ENCODE measurements at regions not wholly inside any gene's neighbourhood (a gene's known extent, or its start where the extent isn't known, plus 50 kb on each side); places are given as distances from the start of the nearest gene placed in this dataset.

GRCh38 chr6:4677011-4677750, 99.0 kb upstream of the CDYL start:
- Histone ChIP-seq H3K9me3 (ENCODE audit: control insufficient read depth, low read length) (no peaks in the 10 kb centered on the region), H3K4me1 (ENCODE audit: control insufficient read depth, insufficient read depth, low read length) (no peaks in the 10 kb centered on the region), H3K27ac (ENCODE audit: insufficient read depth, low read depth, low read length, poor library complexity, severe bottlenecking) (no peak overlapping the region), H3K27me3 (ENCODE audit: control insufficient read depth, insufficient read depth, low read length, poor library complexity, severe bottlenecking) (no peaks in the 10 kb centered on the region), H3K4me3 (ENCODE audit: insufficient read depth, low read depth, low read length) (no peak overlapping the region), H3K36me3 (ENCODE audit: control insufficient read depth, insufficient read depth, low read length) (no peaks in the 10 kb centered on the region)
- 85 to 87% methylated on average over 11 of the region's 11 CpGs for WGBS, 2 experiments

DNA sequence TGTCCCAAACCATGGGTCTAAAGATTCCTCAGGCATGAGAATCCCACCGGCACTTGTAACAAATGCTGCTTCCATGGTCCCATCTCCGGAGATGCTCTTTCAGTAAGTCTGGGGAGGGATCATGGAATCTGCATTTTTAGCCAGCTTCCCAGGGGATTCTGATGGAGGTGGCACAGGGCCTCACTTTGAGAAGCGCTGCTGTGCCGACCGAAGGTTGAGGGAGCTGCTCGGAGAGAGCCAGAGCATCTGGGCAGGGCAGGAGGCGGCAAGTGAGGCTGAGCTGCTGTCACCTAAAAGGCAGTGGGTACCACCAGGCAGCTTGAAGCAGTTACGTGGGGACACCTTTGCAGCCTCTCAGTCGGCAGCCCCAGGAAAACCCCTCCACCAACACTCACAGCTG, 100.2 kb upstream of the CDYL start:
- Histone ChIP-seq H3K9me3 (ENCODE audit: control insufficient read depth, low read length) (no peaks in the 10 kb centered on the region), H3K36me3 (ENCODE audit: control insufficient read depth, insufficient read depth, low read length) (no peaks in the 10 kb centered on the region), H3K27me3 (ENCODE audit: control insufficient read depth, insufficient read depth, low read length, poor library complexity, severe bottlenecking) (no peaks in the 10 kb centered on the region), H3K4me3 (ENCODE audit: insufficient read depth, low read depth, low read length) (no peak overlapping the region), H3K27ac (ENCODE audit: insufficient read depth, low read depth, low read length, poor library complexity, severe bottlenecking) (no peak overlapping the region), H3K4me1 (ENCODE audit: control insufficient read depth, insufficient read depth, low read length) (no peaks in the 10 kb centered on the region)
- 88 to 90% methylated on average over 9 of the region's 9 CpGs for WGBS, 2 experiments

GRCh38 chr6:4675121-4675520, 101.1 kb upstream of the CDYL start:
- H3K36me3 ChIP-seq (ENCODE audit: control insufficient read depth, insufficient read depth, low read length) = no peaks in the 10 kb centered on the region
- H3K27ac ChIP-seq (ENCODE audit: insufficient read depth, low read depth, low read length, poor library complexity, severe bottlenecking) = no peak overlapping the region
- no peaks in the 10 kb centered on the region for H3K27me3 ChIP-seq (ENCODE audit: control insufficient read depth, insufficient read depth, low read length, poor library complexity, severe bottlenecking)
- no peaks in the 10 kb centered on the region for H3K9me3 ChIP-seq (ENCODE audit: control insufficient read depth, low read length)
- 75 to 83% methylated on average over 6 of the region's 6 CpGs for WGBS, 2 experiments
- H3K4me3 ChIP-seq (ENCODE audit: insufficient read depth, low read depth, low read length) = no peak overlapping the region
- no peaks in the 10 kb centered on the region for H3K4me1 ChIP-seq (ENCODE audit: control insufficient read depth, insufficient read depth, low read length)

- H3K36me3 ChIP-seq (ENCODE audit: control insufficient read depth, insufficient read depth, low read length) = no peaks in the 10 kb centered on the region
- no peaks in the 10 kb centered on the region for H3K9me3 ChIP-seq (ENCODE audit: control insufficient read depth, low read length)
- no peak overlapping the region for H3K27ac ChIP-seq (ENCODE audit: insufficient read depth, low read depth, low read length, poor library complexity, severe bottlenecking)
- H3K27me3 ChIP-seq (ENCODE audit: control insufficient read depth, insufficient read depth, low read length, poor library complexity, severe bottlenecking) = no peaks in the 10 kb centered on the region
- WGBS, 2 experiments = 76 to 77% methylated on average over 3 of the region's 3 CpGs
- no peaks in the 10 kb centered on the region for H3K4me1 ChIP-seq (ENCODE audit: control insufficient read depth, insufficient read depth, low read length)
- no peak overlapping the region for H3K4me3 ChIP-seq (ENCODE audit: insufficient read depth, low read depth, low read length)
These were observed 102.3 kb upstream of the CDYL start for GRCh38 chr6:4673861-4674260.

DNA sequence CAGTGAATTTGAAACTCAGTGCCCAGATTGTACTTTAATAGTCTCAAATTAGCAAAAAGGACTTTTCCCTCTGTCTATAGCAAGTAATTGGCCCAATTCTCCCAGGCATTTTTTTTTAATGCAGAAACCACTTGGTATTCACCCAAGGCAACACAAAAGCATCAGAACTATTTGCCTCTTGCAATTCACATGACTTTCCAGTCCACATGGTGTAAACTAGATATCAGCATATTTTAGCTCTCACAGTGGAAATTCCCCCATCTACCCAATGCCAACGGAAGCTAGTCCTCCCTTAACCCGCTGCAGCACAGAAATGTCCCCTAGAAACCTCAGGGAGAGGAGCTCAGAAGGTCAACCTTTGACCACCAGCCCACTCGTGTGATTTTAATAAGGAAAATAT, 103.4 kb upstream of the CDYL start:
- H3K4me1 ChIP-seq (ENCODE audit: control insufficient read depth, insufficient read depth, low read length) = no peaks in the 10 kb centered on the region
- H3K4me3 ChIP-seq (ENCODE audit: insufficient read depth, low read depth, low read length) = no peak overlapping the region
- no peak overlapping the region for H3K27ac ChIP-seq (ENCODE audit: insufficient read depth, low read depth, low read length, poor library complexity, severe bottlenecking)
- H3K27me3 ChIP-seq (ENCODE audit: control insufficient read depth, insufficient read depth, low read length, poor library complexity, severe bottlenecking) = no peaks in the 10 kb centered on the region
- 93 to 95% methylated on average over 3 of the region's 3 CpGs for WGBS, 2 experiments
- H3K36me3 ChIP-seq (ENCODE audit: control insufficient read depth, insufficient read depth, low read length) = no peaks in the 10 kb centered on the region
- H3K9me3 ChIP-seq (ENCODE audit: control insufficient read depth, low read length) = no peaks in the 10 kb centered on the region

GRCh38 chr6:4671587-4672115, 104.6 kb upstream of the CDYL start:
- Histone ChIP-seq H3K4me1 (ENCODE audit: control insufficient read depth, insufficient read depth, low read length) (no peaks in the 10 kb centered on the region), H3K4me3 (ENCODE audit: insufficient read depth, low read depth, low read length) (no peak overlapping the region), H3K27ac (ENCODE audit: insufficient read depth, low read depth, low read length, poor library complexity, severe bottlenecking) (no peak overlapping the region), H3K36me3 (ENCODE audit: control insufficient read depth, insufficient read depth, low read length) (no peaks in the 10 kb centered on the region), H3K9me3 (ENCODE audit: control insufficient read depth, low read length) (no peaks in the 10 kb centered on the region), H3K27me3 (ENCODE audit: control insufficient read depth, insufficient read depth, low read length, poor library complexity, severe bottlenecking) (no peaks in the 10 kb centered on the region)
- whole genome bisulfite sequencing, 2 experiments = 95% methylated on average over 11 to 13 of the region's 13 CpGs

DNA sequence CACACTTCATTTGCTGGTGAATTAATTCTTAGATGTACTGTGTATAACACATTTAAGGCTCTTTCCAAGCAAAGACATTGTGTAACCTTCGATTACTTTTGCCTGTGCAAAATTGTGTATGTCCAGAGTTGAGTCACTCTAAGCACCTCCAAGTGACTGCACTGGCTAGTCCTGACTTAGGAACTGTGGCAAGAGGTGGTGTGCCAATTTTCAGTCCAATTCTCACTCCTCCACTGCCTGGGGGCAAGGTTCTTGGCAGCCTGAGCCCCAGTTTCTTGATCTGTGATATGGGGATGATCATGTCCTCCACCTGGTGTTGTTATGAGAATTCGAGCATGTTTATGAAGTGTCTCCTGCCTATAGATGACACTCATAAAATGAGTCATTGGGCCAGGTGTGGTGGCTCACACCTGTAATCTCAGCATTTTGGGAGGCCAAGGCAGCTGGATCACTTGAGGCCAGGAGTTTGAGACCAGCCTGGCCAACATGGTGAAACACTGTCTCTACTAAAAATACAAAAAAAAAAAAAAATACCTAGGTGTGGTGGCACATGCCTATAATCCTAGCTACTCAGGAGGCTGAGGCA, 105.3 kb upstream of the CDYL start:
- Histone ChIP-seq H3K27me3 (ENCODE audit: control insufficient read depth, insufficient read depth, low read length, poor library complexity, severe bottlenecking) (no peaks in the 10 kb centered on the region), H3K27ac (ENCODE audit: insufficient read depth, low read depth, low read length, poor library complexity, severe bottlenecking) (no peak overlapping the region), H3K9me3 (ENCODE audit: control insufficient read depth, low read length) (no peaks in the 10 kb centered on the region), H3K4me1 (ENCODE audit: control insufficient read depth, insufficient read depth, low read length) (no peaks in the 10 kb centered on the region), H3K36me3 (ENCODE audit: control insufficient read depth, insufficient read depth, low read length) (no peaks in the 10 kb centered on the region), H3K4me3 (ENCODE audit: insufficient read depth, low read depth, low read length) (no peak overlapping the region)
- 88 to 92% methylated on average over 2 of the region's 2 CpGs for WGBS, 2 experiments

DNA sequence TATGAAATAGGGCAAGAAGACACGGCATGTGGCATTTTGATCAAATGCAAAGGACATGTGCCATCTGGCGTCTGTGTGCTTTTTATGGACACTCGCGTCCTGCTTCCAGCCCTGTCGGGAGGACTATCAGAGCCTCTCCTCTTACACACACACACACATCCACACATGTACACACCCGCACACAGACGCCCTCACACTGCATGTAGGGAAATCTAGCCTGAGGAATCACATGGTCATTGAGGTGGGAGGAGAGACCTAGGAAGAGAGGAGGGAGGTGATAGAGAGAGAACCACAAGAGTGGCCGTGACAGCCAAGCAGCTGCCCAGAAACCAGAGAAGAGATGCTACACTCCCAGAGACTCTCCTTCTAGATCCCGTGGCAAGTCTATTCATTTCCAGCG, 105.9 kb upstream of the CDYL start:
- Histone ChIP-seq H3K4me3 (ENCODE audit: insufficient read depth, low read depth, low read length) (no peak overlapping the region), H3K27me3 (ENCODE audit: control insufficient read depth, insufficient read depth, low read length, poor library complexity, severe bottlenecking) (no peaks in the 10 kb centered on the region), H3K27ac (ENCODE audit: insufficient read depth, low read depth, low read length, poor library complexity, severe bottlenecking) (no peak overlapping the region), H3K4me1 (ENCODE audit: control insufficient read depth, insufficient read depth, low read length) (no peaks in the 10 kb centered on the region), H3K9me3 (ENCODE audit: control insufficient read depth, low read length) (no peaks in the 10 kb centered on the region), H3K36me3 (ENCODE audit: control insufficient read depth, insufficient read depth, low read length) (no peaks in the 10 kb centered on the region)
- WGBS, 2 experiments = 92 to 96% methylated on average over 10 of the region's 10 CpGs

- no peaks in the 10 kb centered on the region for H3K36me3 ChIP-seq (ENCODE audit: control insufficient read depth, insufficient read depth, low read length)
- 83 to 88% methylated on average over 10 of the region's 10 CpGs for WGBS, 2 experiments
- no peaks in the 10 kb centered on the region for H3K27me3 ChIP-seq (ENCODE audit: control insufficient read depth, insufficient read depth, low read length, poor library complexity, severe bottlenecking)
- H3K27ac ChIP-seq (ENCODE audit: insufficient read depth, low read depth, low read length, poor library complexity, severe bottlenecking) = no peak overlapping the region
- no peaks in the 10 kb centered on the region for H3K4me1 ChIP-seq (ENCODE audit: control insufficient read depth, insufficient read depth, low read length)
- no peak overlapping the region for H3K4me3 ChIP-seq (ENCODE audit: insufficient read depth, low read depth, low read length)
- H3K9me3 ChIP-seq (ENCODE audit: control insufficient read depth, low read length) = no peaks in the 10 kb centered on the region
These were observed 107.7 kb upstream of the CDYL start for GRCh38 chr6:4668271-4669179.

GRCh38 chr6:4667591-4667990, 108.6 kb upstream of the CDYL start:
- H3K27ac ChIP-seq (ENCODE audit: insufficient read depth, low read depth, low read length, poor library complexity, severe bottlenecking) = no peak overlapping the region
- H3K9me3 ChIP-seq (ENCODE audit: control insufficient read depth, low read length) = no peaks in the 10 kb centered on the region
- no peaks in the 10 kb centered on the region for H3K4me1 ChIP-seq (ENCODE audit: control insufficient read depth, insufficient read depth, low read length)
- no peak overlapping the region for H3K4me3 ChIP-seq (ENCODE audit: insufficient read depth, low read depth, low read length)
- 93% methylated on average over 2 of the region's 2 CpGs for WGBS, 2 experiments
- H3K27me3 ChIP-seq (ENCODE audit: control insufficient read depth, insufficient read depth, low read length, poor library complexity, severe bottlenecking) = no peaks in the 10 kb centered on the region
- H3K36me3 ChIP-seq (ENCODE audit: control insufficient read depth, insufficient read depth, low read length) = no peaks in the 10 kb centered on the region

Measured in ectodermal cell (in vitro differentiated cells).